CD4-positive, alpha-beta T cell (primary cell): ENCODE measurements at regions not wholly inside any gene's neighbourhood (a gene's known extent, or its start where the extent isn't known, plus 50 kb on each side); places are given as distances from the start of the nearest gene placed in this dataset.

ENCODE experiments used
- ATAC-seq: fragments of 200-7000 bp; cut with Tn5 transposase; one replicate; pipeline ENCODE4 v1.10.0; 2022; ENCODE audit warnings: mild to moderate bottlenecking; ENCODE audit not compliant: poor library complexity
- CTCF ChIA-PET: fragments of 350-600 bp; sonication (Branson Sonifier 250); formaldehyde crosslinking; loops from one replicate; lab custom pipeline; 2021; ENCODE audit warnings: antibody characterized with exemption, inconsistent platforms; lab: Charles Lee
- POLR2A ChIA-PET: fragments of 350-600 bp; sonication (Branson Sonifier 250); formaldehyde crosslinking; loops from one replicate; lab custom pipeline; 2021; ENCODE audit warnings: antibody characterized with exemption, inconsistent platforms; lab: Charles Lee
- DNase-seq, 14 experiments: peaks; one replicate each; pipeline ENCODE4 v3.0.0-alpha.2; 2013 to 2020; ENCODE audit warnings: mixed read lengths in 2 of 14
- H3K27ac ChIP-seq, 2 donors: one replicate each; pipeline versions ENCODE4 v1.5.1 to v1.7.0; 2013; ENCODE audit warnings: low read length in 2 of 2, low read depth in 1 of 2, mild to moderate bottlenecking in 1 of 2
- H3K27me3 ChIP-seq, 2 experiments: 1 replicate in 1 of 2; 2 replicates in 1 of 2; pipeline versions ENCODE4 v1.6.1 to v1.7.0; 2013; ENCODE audit warnings: low read length in 2 of 2, control low read depth in 1 of 2, mild to moderate bottlenecking in 1 of 2, moderate library complexity in 1 of 2; ENCODE audit not compliant: insufficient read depth in 2 of 2, control insufficient read depth in 1 of 2
- H3K36me3 ChIP-seq: one replicate; pipeline ENCODE4 v1.6.1; 2013; ENCODE audit warnings: low read length, control low read depth; ENCODE audit not compliant: insufficient read depth
- H3K4me1 ChIP-seq: one replicate; pipeline ENCODE4 v1.6.1; 2013; ENCODE audit warnings: low read length, control low read depth; ENCODE audit not compliant: insufficient read depth
- H3K4me3 ChIP-seq: one replicate; pipeline ENCODE4 v1.5.1; 2013; ENCODE audit warnings: mild to moderate bottlenecking, low read length, moderate library complexity
- H3K9me3 ChIP-seq, 2 experiments: 1 replicate in 1 of 2; 2 replicates in 1 of 2; pipeline versions ENCODE4 v1.6.1 to v1.7.0; 2013; ENCODE audit warnings: low read length in 2 of 2, mild to moderate bottlenecking in 2 of 2, control low read depth in 1 of 2, moderate library complexity in 1 of 2; ENCODE audit not compliant: control insufficient read depth in 1 of 2, insufficient read depth in 1 of 2
- H3K27ac Mint-ChIP-seq: one replicate; pipeline ENCODE4 v1.8.0; 2020; ENCODE audit warnings: mixed read lengths
- H3K27me3 Mint-ChIP-seq: one replicate; pipeline ENCODE4 v1.8.0; 2021; ENCODE audit warnings: mixed read lengths
- H3K36me3 Mint-ChIP-seq: one replicate; pipeline ENCODE4 v1.8.0; 2021; ENCODE audit warnings: low read depth, mixed read lengths
- H3K4me1 Mint-ChIP-seq: one replicate; pipeline ENCODE4 v1.8.0; 2021; ENCODE audit warnings: low read depth, mixed read lengths
- H3K4me3 Mint-ChIP-seq: one replicate; pipeline ENCODE4 v1.8.0; 2020; ENCODE audit warnings: mild to moderate bottlenecking, mixed read lengths
- H3K9me3 Mint-ChIP-seq: one replicate; pipeline ENCODE4 v1.8.0; 2020; ENCODE audit warnings: mixed read lengths
- intact Hi-C, 2 experiments: fragments of 100-400 bp; cut with DNase I in 1 of 2; cut with micrococcal nuclease in 1 of 2; formaldehyde crosslinking; loops; one replicate each; pipeline versions ENCODE4 v1.15.1 to v1.9.0; 2023 to 2025; cut with DNase I, micrococcal nuclease
- TF ChIP-seq, protein P1 (sequence below): fragments of 200-600 bp; IDR thresholded peaks from one replicate; pipeline ENCODE4 v1.8.0; 2022; ENCODE audit warnings: antibody characterized with exemption, mild to moderate bottlenecking

DNA sequence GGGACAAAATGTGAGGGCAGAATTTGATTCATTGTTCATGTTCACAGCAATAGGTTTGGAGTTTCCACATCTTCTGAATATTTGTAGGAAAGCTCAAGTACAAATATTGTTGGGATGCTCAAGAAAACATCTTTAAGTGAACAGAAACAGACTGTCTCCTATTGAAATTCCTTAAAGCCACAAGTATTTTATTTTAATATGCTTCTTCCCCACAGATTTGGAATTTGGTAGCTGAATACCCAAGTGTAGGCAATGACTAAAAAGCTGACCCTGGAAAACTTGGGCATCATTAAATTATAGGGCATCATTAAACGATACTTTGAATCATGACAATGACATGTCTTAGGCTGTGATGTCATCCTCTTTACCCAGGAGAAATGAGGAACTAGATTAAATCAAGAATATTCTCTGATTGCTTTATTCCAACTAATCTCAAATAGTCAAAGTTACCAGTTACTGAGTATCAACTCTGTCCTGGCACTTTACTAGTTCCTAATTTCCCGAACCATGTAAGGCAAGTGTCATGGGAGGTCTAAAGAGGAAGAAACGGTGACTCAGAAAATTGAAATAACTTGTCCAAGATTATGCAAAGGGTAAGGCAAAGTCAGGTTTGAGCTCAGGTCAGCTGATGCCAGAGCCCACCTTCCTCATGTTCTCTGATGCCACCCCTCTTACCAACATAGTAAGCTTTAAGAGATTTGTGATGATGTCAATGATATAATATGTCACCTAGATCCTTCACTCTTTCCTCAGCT is 223.1 kb upstream of the LEF1 start:
- Histone ChIP-seq H3K9me3 (no peaks in the 10 kb centered on the region), H3K4me3 (no peak overlapping the region), H3K4me1 (peaks cover 2% of the 10 kb centered on the region), H3K36me3 (no peaks in the 10 kb centered on the region), H3K27me3 (no peaks in the 10 kb centered on the region), H3K27ac (no peak overlapping the region)
- ATAC-seq = no peak
- CTCF ChIA-PET = no interaction called here
- Mint-ChIP-seq H3K27ac (no peak overlapping the region), H3K4me1 (peaks cover 6% of the 10 kb centered on the region), H3K4me3 (no peak overlapping the region), H3K27me3 (no peaks in the 10 kb centered on the region), H3K9me3 (no peaks in the 10 kb centered on the region), H3K36me3 (no peaks in the 10 kb centered on the region)
- TF ChIP-seq, protein P1, sequence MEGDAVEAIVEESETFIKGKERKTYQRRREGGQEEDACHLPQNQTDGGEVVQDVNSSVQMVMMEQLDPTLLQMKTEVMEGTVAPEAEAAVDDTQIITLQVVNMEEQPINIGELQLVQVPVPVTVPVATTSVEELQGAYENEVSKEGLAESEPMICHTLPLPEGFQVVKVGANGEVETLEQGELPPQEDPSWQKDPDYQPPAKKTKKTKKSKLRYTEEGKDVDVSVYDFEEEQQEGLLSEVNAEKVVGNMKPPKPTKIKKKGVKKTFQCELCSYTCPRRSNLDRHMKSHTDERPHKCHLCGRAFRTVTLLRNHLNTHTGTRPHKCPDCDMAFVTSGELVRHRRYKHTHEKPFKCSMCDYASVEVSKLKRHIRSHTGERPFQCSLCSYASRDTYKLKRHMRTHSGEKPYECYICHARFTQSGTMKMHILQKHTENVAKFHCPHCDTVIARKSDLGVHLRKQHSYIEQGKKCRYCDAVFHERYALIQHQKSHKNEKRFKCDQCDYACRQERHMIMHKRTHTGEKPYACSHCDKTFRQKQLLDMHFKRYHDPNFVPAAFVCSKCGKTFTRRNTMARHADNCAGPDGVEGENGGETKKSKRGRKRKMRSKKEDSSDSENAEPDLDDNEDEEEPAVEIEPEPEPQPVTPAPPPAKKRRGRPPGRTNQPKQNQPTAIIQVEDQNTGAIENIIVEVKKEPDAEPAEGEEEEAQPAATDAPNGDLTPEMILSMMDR = no peak
- POLR2A ChIA-PET = interaction anchor here (0.8 kb wide), 1 partner anchor 12 kb away, joined by 3 read pairs; no protein-coding TSS in a partner anchor
- DNase-seq = no peak
- intact Hi-C loops = no loop called here

DNA sequence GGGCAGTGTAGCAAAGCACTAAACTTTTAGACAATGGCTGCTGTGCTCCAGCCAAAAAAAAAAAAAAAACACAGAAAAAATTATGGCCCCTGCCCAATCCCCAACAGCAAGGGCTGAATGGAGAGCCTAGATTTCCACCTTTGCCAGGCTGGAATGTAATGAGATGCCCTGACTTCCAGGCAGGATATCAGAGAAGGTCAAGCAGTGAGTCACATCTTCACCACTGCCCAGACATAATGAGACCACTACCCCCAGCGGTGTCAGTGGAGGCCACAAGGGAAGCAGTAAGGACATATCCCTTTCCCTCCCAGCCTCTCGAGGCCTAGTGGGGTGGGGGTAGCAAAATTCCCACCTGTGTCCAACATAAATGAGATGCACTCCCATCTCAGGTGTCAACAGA is 216.3 kb upstream of the LEF1 start:
- CTCF ChIA-PET = no interaction called here
- POLR2A ChIA-PET = interaction anchor here (0.6 kb wide), 1 partner anchor 190 kb away, joined by 3 read pairs; no protein-coding TSS in a partner anchor
- Histone ChIP-seq H3K4me1 (no peaks in the 10 kb centered on the region), H3K9me3 (no peaks in the 10 kb centered on the region), H3K4me3 (no peak overlapping the region), H3K27ac (no peak overlapping the region), H3K36me3 (no peaks in the 10 kb centered on the region), H3K27me3 (no peaks in the 10 kb centered on the region)
- Mint-ChIP-seq H3K27ac (no peak overlapping the region), H3K9me3 (no peaks in the 10 kb centered on the region), H3K27me3 (no peaks in the 10 kb centered on the region), H3K4me1 (peaks cover 9% of the 10 kb centered on the region), H3K4me3 (no peak overlapping the region), H3K36me3 (no peaks in the 10 kb centered on the region)
- ATAC-seq = no peak
- DNase-seq = no peak
- TF ChIP-seq, protein P1 = no peak
- intact Hi-C loops = no loop called here

DNA sequence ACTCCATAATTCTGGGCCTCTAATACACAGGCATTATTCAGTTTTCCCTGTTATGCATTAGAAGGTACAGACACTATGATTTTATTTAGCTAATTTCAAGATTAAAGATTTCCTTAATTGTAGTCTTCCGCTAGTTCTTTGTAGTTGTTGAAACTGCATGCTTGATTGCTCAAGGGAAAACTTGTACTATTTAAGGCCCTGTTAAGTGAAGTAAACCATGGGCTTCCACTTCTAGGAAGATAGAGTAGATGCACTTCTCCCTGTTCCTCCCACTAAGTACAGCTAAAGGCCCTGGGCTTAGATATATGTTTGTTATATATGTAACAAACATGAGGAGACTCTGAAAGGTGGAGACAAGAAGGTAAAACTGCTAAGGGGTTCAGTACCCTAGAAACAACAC is 215.8 kb upstream of the LEF1 start:
- Histone ChIP-seq H3K27me3 (no peaks in the 10 kb centered on the region), H3K4me1 (no peaks in the 10 kb centered on the region), H3K36me3 (no peaks in the 10 kb centered on the region), H3K4me3 (no peak overlapping the region), H3K9me3 (no peaks in the 10 kb centered on the region), H3K27ac (no peak overlapping the region)
- no peak for ATAC-seq
- Mint-ChIP-seq H3K27ac (no peak overlapping the region), H3K36me3 (no peaks in the 10 kb centered on the region), H3K27me3 (no peaks in the 10 kb centered on the region), H3K4me1 (peaks cover 12% of the 10 kb centered on the region), H3K9me3 (no peaks in the 10 kb centered on the region), H3K4me3 (no peak overlapping the region)
- TF ChIP-seq, protein P1 = no peak
- no peak for DNase-seq
- POLR2A ChIA-PET = no interaction called here
- intact Hi-C loops = loop anchor here in 1 of 2 experiments (5.0 kb wide), 1 partner anchor 188 kb away; no protein-coding TSS in a partner anchor
- CTCF ChIA-PET = no interaction called here
